RWPE1 (cell line): ENCODE measurements at regions not wholly inside any gene's neighbourhood (a gene's known extent, or its start where the extent isn't known, plus 50 kb on each side); places are given as distances from the start of the nearest gene placed in this dataset.
"Not testable (repeated sequence)": the region's sequence is repeated elsewhere in the genome, so short reads cannot be mapped to it uniquely, and the experiment has no call there.

Source experiments
- CTCF ChIA-PET: fragments of 350-600 bp; sonication (Branson Sonifier 250); formaldehyde crosslinking; extraction: SDS; loops from one replicate; lab custom pipeline; 2021; lab: Yijun Ruan, JAX
- POLR2A ChIA-PET: fragments of 400-600 bp; formaldehyde crosslinking; extraction: SDS; loops from one replicate; lab custom pipeline; 2020; ENCODE audit warnings: antibody characterized with exemption; ENCODE audit not compliant: low non-redundant PET; lab: Yijun Ruan, JAX
- DNase-seq: peaks from one replicate; pipeline ENCODE4 v3.0.0; 2012; ENCODE audit warnings: low spot score
- H3K27ac ChIP-seq: fragments of 450-650 bp; 2 replicates; pipeline ENCODE4 v1.5.1; 2017
- CTCF ChIP-seq: fragments of 450-650 bp; conservative IDR thresholded peaks from 2 replicates; pipeline ENCODE4 v1.5.1; 2017; ENCODE audit warnings: low read depth, mild to moderate bottlenecking

GRCh38 chrX:40391662-40392061 is 189.1 kb upstream of the ATP6AP2 start:
- H3K27ac ChIP-seq, result no peak overlapping the region
- no peak for DNase-seq
- ChIA-PET POLR2A (no interaction called here), CTCF (no interaction called here)
- no peak for TF ChIP-seq CTCF

GRCh38 chrX:40389555-40389954 is 191.2 kb upstream of the ATP6AP2 start:
- no peak for TF ChIP-seq CTCF

GRCh38 chrX:40388441-40388840 is 192.3 kb upstream of the ATP6AP2 start:
- no peak for TF ChIP-seq CTCF
- ChIA-PET POLR2A (no interaction called here), CTCF (no interaction called here)
- no peak overlapping the region for H3K27ac ChIP-seq
- DNase-seq, result no peak

More at GRCh38 chrX:40389555-40389954, 191.2 kb upstream of the ATP6AP2 start:
- no peak overlapping the region for H3K27ac ChIP-seq
- no peak for DNase-seq
- ChIA-PET POLR2A (no interaction called here), CTCF (no interaction called here)

DNA sequence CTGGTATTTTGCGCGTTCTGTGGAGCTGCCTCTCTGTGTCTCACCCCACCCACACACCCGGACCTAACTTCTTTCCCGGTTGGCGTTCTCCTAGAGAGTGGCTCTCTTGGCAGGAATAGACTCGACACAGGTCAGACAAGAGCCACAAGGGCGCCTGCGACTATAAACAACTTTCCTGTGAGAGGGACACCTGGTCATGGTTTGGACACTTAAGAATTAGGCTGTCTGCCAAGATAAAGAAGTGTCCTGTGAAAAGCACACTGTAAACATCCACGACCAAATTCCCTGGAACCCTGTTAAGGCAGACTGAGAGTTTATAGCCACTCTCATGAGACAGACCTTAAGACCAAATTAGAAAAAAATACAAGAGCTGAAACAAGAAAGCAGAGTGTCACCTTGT is 192.9 kb upstream of the ATP6AP2 start:
- DNase-seq, POLR2A ChIA-PET, H3K27ac ChIP-seq, CTCF ChIA-PET: not testable (repeated sequence)

DNA sequence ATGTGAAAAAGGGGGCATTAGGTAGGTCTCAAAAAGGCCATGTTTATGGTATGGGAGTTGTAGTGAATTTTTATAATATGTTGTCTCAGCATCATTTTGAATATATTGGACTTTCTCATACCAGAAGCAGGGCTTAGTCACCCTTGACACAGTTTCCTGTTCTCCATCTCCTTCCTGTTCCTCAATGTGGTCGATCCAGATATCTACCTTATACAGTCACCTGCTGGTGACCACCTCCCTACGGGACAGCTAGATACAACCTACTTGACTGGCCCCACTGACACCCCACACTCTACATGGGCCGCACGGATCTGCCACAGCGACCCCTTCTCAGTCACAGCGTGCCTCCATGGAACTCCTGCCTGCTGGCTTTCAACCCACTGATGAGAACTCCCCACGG is 193.5 kb upstream of the ATP6AP2 start:
- POLR2A ChIA-PET, H3K27ac ChIP-seq, DNase-seq, CTCF ChIA-PET: not testable (repeated sequence)

DNA sequence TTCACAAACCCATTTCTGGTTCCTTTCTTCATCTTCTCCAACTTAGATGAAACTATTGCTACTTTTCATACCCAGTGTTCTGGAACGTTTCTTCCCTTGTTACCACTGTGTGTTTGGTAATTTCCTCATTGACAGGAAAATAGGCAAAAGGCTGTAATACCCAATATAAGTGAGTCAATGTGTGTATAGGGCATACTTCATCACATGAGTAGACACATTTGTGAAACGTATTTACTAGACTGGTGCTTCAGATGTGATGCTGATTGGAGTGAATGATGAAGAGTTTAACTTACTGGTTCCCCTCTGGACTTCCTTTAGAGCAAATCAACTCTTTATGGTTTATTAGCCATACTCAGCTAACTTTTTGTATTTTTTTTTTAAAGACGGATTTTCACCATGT is 195.1 kb upstream of the ATP6AP2 start:
- ChIA-PET POLR2A (no interaction called here), CTCF (no interaction called here)
- TF ChIP-seq CTCF, result no peak
- no peak for DNase-seq
- H3K27ac ChIP-seq, result no peak overlapping the region

DNA sequence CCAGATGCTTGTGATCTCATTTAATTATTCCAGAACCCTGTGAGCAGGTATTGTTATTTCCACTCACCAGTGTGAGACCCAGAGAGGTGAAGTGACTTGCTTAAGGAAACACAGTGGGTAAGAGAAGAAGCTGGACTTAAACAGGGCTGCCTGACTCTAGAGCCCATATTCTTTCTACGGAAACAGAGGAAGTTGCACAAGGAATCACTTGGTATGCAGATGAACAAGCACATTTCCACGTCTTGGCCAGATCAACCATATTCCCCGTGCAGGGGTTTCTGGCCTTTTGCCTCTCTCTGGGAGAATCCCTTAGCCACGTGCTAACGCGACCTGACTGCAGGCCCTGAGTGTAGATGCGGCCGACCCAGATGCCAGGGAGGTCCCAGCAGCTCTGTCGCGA is 195.5 kb upstream of the ATP6AP2 start:
- no peak for DNase-seq
- POLR2A ChIA-PET, result no interaction called here
- no peak for TF ChIP-seq CTCF
- no peak overlapping the region for H3K27ac ChIP-seq
- CTCF ChIA-PET, result no interaction called here

- H3K27ac ChIP-seq, result no peak overlapping the region
- no peak for TF ChIP-seq CTCF
- DNase-seq, result no peak
- ChIA-PET POLR2A (no interaction called here), CTCF (no interaction called here)
Observed at GRCh38 chrX:40383969-40384368, 196.8 kb upstream of the ATP6AP2 start.
